ENCODE measurements at regions not wholly inside any gene's neighbourhood (a gene's known extent, or its start where the extent isn't known, plus 50 kb on each side); places are given as distances from the start of the nearest gene placed in this dataset.
A peak's percentile ranks its signal among the peaks of the same experiment; 100 is the strongest.

GRCh38 chr2:155994315-155994714 lies 338.2 kb downstream of the NR4A2 start:
- Histone ChIP-seq H3K9me3 (peaks cover 6% of the 10 kb centered on the region; the same call in 2 of the 3 replicates), H3K4me3 (no peak overlapping the region), H3K4me1 (no peaks in the 10 kb centered on the region), H3K4me2 (no peak overlapping the region), H3K27ac (no peak overlapping the region)
- ChIA-PET POLR2A (no interaction called here), CTCF (no interaction called here)
- TF ChIP-seq PBX3 (IDR thresholded peaks at IDR 0.05) (no peak), RAD21 (conservative IDR thresholded peaks at IDR 0.05 in 1 of 2, IDR thresholded peaks at IDR 0.05 in 1 of 2) (no peak), RCOR1 (IDR thresholded peaks at IDR 0.05; ENCODE audit: low read depth, low read length) (no peak), ZSCAN20 (CRISPR knock-in tag; IDR thresholded peaks at IDR 0.05) (no peak), FOXS1 (CRISPR knock-in tag; IDR thresholded peaks at IDR 0.05) (no peak), ZNF302 (CRISPR knock-in tag; IDR thresholded peaks at IDR 0.05) (no peak), CHD2 (IDR thresholded peaks at IDR 0.05; ENCODE audit: low read length, partially characterized antibody) (no peak), MAFK (IDR thresholded peaks at IDR 0.05; ENCODE audit: partially characterized antibody) (no peak), MAZ (IDR thresholded peaks at IDR 0.05; ENCODE audit: borderline replicate concordance, low read depth, low read length) (no peak), EHF (CRISPR knock-in tag; IDR thresholded peaks at IDR 0.05) (no peak)
- TF ChIP-seq, protein P1, sequence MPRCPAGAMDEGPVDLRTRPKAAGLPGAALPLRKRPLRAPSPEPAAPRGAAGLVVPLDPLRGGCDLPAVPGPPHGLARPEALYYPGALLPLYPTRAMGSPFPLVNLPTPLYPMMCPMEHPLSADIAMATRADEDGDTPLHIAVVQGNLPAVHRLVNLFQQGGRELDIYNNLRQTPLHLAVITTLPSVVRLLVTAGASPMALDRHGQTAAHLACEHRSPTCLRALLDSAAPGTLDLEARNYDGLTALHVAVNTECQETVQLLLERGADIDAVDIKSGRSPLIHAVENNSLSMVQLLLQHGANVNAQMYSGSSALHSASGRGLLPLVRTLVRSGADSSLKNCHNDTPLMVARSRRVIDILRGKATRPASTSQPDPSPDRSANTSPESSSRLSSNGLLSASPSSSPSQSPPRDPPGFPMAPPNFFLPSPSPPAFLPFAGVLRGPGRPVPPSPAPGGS (IDR thresholded peaks at IDR 0.05) = no peak
- FAIRE-seq (no peak), ATAC-seq (no peak), DNase-seq (ENCODE audit: low read depth in 1 of 2, low spot score in 1 of 2) (no peak)
- WGBS (ENCODE audit: missing lambda C conversion rate) = 11% methylated on average over 1 of the region's 1 CpG

DNA sequence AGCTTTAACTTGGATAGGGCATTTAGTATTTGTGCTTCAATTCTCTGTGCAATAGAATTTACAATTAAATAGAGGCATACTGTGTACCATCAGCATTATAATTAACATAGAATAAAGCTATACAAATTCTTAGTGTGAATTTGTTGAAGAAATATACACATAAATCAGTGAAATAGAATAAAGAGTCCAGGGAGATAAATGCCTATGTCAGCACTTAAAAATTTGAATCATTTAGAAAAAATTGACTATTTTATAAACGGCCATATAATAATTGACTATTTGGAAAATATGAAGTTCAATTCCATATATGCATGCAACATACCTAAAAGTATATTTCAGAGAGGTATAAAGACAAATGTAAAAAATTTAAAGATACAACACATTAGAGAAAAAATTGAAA lies 348.7 kb downstream of the NR4A2 start:
- TF ChIP-seq ATOH8 (CRISPR knock-in tag; IDR thresholded peaks at IDR 0.05; ENCODE audit: low read depth) (no peak), MAFK (IDR thresholded peaks at IDR 0.05; ENCODE audit: partially characterized antibody) (peak; percentile 70), RCOR1 (IDR thresholded peaks at IDR 0.05; ENCODE audit: low read depth, low read length) (no peak)
- POLR2A ChIA-PET = no interaction called here
- Histone ChIP-seq H3K9me3 (no peaks in the 10 kb centered on the region), H3K27ac (no peak overlapping the region), H3K4me3 (no peak overlapping the region), H3K4me2 (no peak overlapping the region), H3K4me1 (no peaks in the 10 kb centered on the region)
- FAIRE-seq = no peak
- WGBS (ENCODE audit: missing lambda C conversion rate) = 24% methylated on average over 1 of the region's 1 CpG
- ATAC-seq = no peak
- CTCF ChIA-PET = no interaction called here
- DNase-seq (ENCODE audit: low read depth in 1 of 2, low spot score in 1 of 2) = no peak

DNA sequence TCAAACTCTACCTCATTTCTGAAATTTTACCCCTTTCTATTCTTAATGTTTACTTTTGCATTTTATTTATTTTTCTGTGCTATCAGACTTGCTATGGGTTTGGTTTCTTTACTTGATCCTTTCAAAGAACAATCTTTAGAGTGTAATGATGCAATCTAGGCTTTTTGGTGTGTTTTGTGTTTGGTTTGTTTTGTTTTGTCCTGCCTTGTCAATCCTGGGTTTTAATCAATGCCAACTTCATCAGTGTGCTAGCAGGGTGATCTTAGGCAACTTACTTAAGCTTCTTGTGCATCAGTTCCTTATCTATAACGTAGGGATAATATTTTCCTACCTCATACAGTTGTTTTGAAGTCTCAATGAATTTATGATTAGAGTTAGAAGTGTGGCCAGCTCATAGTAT lies 350.4 kb downstream of the NR4A2 start:
- DNase-seq (ENCODE audit: low read depth in 1 of 2, low spot score in 1 of 2) = no peak
- no peak for TF ChIP-seq POLR2AphosphoS2 (conservative IDR thresholded peaks at IDR 0.05; ENCODE audit: low read length)
- TF ChIP-seq, protein P2, sequence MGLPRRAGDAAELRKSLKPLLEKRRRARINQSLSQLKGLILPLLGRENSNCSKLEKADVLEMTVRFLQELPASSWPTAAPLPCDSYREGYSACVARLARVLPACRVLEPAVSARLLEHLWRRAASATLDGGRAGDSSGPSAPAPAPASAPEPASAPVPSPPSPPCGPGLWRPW (IDR thresholded peaks at IDR 0.05) = no peak
- TF ChIP-seq RAD21 (conservative IDR thresholded peaks at IDR 0.05 in 1 of 2, IDR thresholded peaks at IDR 0.05 in 1 of 2) = no peak
- no peak for TF ChIP-seq JUNB (IDR thresholded peaks at IDR 0.05)
- no peak for TF ChIP-seq SMC3 (IDR thresholded peaks at IDR 0.05)
- TF ChIP-seq HOXA7 (CRISPR knock-in tag; IDR thresholded peaks at IDR 0.05) = no peak
- no peak for TF ChIP-seq EHMT2 (IDR thresholded peaks at IDR 0.05; ENCODE audit: low read depth)
- TF ChIP-seq USF2 (IDR thresholded peaks at IDR 0.05) = no peak
- TF ChIP-seq MAFK (IDR thresholded peaks at IDR 0.05; ENCODE audit: partially characterized antibody) = no peak
- no peak for TF ChIP-seq KDM1A (IDR thresholded peaks at IDR 0.05; ENCODE audit: low read depth)
- TF ChIP-seq, protein P3, sequence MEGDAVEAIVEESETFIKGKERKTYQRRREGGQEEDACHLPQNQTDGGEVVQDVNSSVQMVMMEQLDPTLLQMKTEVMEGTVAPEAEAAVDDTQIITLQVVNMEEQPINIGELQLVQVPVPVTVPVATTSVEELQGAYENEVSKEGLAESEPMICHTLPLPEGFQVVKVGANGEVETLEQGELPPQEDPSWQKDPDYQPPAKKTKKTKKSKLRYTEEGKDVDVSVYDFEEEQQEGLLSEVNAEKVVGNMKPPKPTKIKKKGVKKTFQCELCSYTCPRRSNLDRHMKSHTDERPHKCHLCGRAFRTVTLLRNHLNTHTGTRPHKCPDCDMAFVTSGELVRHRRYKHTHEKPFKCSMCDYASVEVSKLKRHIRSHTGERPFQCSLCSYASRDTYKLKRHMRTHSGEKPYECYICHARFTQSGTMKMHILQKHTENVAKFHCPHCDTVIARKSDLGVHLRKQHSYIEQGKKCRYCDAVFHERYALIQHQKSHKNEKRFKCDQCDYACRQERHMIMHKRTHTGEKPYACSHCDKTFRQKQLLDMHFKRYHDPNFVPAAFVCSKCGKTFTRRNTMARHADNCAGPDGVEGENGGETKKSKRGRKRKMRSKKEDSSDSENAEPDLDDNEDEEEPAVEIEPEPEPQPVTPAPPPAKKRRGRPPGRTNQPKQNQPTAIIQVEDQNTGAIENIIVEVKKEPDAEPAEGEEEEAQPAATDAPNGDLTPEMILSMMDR (IDR thresholded peaks at IDR 0.05) = no peak
- no peak for TF ChIP-seq CBX8 (IDR thresholded peaks at IDR 0.05)
- TF ChIP-seq NFE2L2 (conservative IDR thresholded peaks at IDR 0.05; ENCODE audit: low read length) = no peak
- Histone ChIP-seq H3K4me1 (no peaks in the 10 kb centered on the region), H3K27ac (no peak overlapping the region), H3K9me3 (no peaks in the 10 kb centered on the region), H3K4me2 (no peak overlapping the region), H3K4me3 (no peak overlapping the region)
- POLR2A ChIA-PET = no interaction called here
- no peak for ATAC-seq
- CTCF ChIA-PET = no interaction called here
- WGBS (ENCODE audit: missing lambda C conversion rate) = 0% methylated on average over 1 of the region's 1 CpG
- no peak for FAIRE-seq

Data from A549 (cell line).